K562 (cell line): ENCODE measurements at regions not wholly inside any gene's neighbourhood (a gene's known extent, or its start where the extent isn't known, plus 50 kb on each side); places are given as distances from the start of the nearest gene placed in this dataset.

Source experiments
- ARID2 ChIP-seq: fragments of 450-650 bp; IDR thresholded peaks from 2 replicates; pipeline ENCODE4 v1.6.1; 2017; ENCODE audit warnings: antibody characterized with exemption, mild to moderate bottlenecking
- CTCF ChIP-seq, 3 experiments: IDR thresholded peaks in 2 of 3; conservative IDR thresholded peaks in 1 of 3; 2 replicates each; pipeline ENCODE4 v1.5.1; 2011 to 2012; ENCODE audit warnings: low read length in 3 of 3, mild to moderate bottlenecking in 3 of 3, control low read depth in 2 of 3, improper control_type of control experiment in 1 of 3, inconsistent platforms in 1 of 3, low read depth in 1 of 3, mixed read lengths in 1 of 3, moderate library complexity in 1 of 3; ENCODE audit not compliant: insufficient read depth in 2 of 3
- E2F5 ChIP-seq: sonication (generic); formaldehyde crosslinking; IDR thresholded peaks from 2 replicates; pipeline ENCODE4 v1.8.0; 2022; ENCODE audit warnings: mild to moderate bottlenecking, missing genetic modification reagents
- FOXM1 ChIP-seq, 2 experiments: fragments of 450-650 bp in 1 of 2; sonication (generic) in 1 of 2; formaldehyde crosslinking in 1 of 2; IDR thresholded peaks; 2 replicates each; pipeline versions ENCODE4 v1.6.1 to v1.9.0; 2017 to 2022; ENCODE audit warnings: low read depth in 2 of 2, mild to moderate bottlenecking in 2 of 2, missing genetic modification reagents in 1 of 2, moderate library complexity in 1 of 2
- MYC ChIP-seq, 2 experiments: fragments of 250-450 bp in 1 of 2; sonication (Bioruptor Pico) in 1 of 2; IDR thresholded peaks; 2 replicates each; pipeline versions ENCODE4 v1.5.1 to v1.6.1; 2012 to 2021; ENCODE audit warnings: low read depth in 2 of 2, borderline replicate concordance in 1 of 2, improper control_type of control experiment in 1 of 2, low read length in 1 of 2, mild to moderate bottlenecking in 1 of 2, moderate library complexity in 1 of 2
- POLR2A ChIP-seq: fragments of 450-650 bp; conservative IDR thresholded peaks from 2 replicates; pipeline ENCODE4 v1.6.1; 2016
- ZNF274 ChIP-seq: IDR thresholded peaks from 2 replicates; pipeline ENCODE4 v1.6.1; 2011; ENCODE audit warnings: low read depth, mild to moderate bottlenecking, low read length, moderate library complexity, borderline replicate concordance
- ZNF431 ChIP-seq: sonication (generic); formaldehyde crosslinking; IDR thresholded peaks from 2 replicates; pipeline ENCODE4 v1.8.0; 2022; ENCODE audit warnings: mild to moderate bottlenecking, missing genetic modification reagents
- ZNF609 ChIP-seq: sonication (generic); formaldehyde crosslinking; IDR thresholded peaks from 2 replicates; pipeline ENCODE4 v1.8.1; 2023; ENCODE audit warnings: missing genetic modification reagents, mild to moderate bottlenecking, borderline replicate concordance

- TF ChIP-seq MYC (IDR thresholded peaks at IDR 0.05; ENCODE audit: low read depth, low read length) = no peak
- TF ChIP-seq MYC (CRISPR knock-in tag; IDR thresholded peaks at IDR 0.05; ENCODE audit: borderline replicate concordance, low read depth) = no peak
- no peak for TF ChIP-seq POLR2A
- TF ChIP-seq FOXM1 (IDR thresholded peaks at IDR 0.05; ENCODE audit: low read depth) = no peak
- no peak for TF ChIP-seq FOXM1 (CRISPR knock-in tag; IDR thresholded peaks at IDR 0.05; ENCODE audit: low read depth)
- TF ChIP-seq E2F5 (CRISPR knock-in tag) = no peak
- no peak for TF ChIP-seq ZNF431 (CRISPR knock-in tag)
- TF ChIP-seq ZNF609 (CRISPR knock-in tag) = no peak
- no peak for TF ChIP-seq CTCF (IDR thresholded peaks at IDR 0.05 in 2 of 3, conservative IDR thresholded peaks at IDR 0.05 in 1 of 3; ENCODE audit: insufficient read depth in 2 of 3, low read depth in 1 of 3, low read length in 3 of 3)
- TF ChIP-seq ARID2 = no peak
- TF ChIP-seq ZNF274 = no peak
Measured at GRCh38 chr13:63680704-63681103, 2265.1 kb upstream of the PCDH20 start.
